ENCODE measurements at regions not wholly inside any gene's neighbourhood (a gene's known extent, or its start where the extent isn't known, plus 50 kb on each side); places are given as distances from the start of the nearest gene placed in this dataset.

DNA sequence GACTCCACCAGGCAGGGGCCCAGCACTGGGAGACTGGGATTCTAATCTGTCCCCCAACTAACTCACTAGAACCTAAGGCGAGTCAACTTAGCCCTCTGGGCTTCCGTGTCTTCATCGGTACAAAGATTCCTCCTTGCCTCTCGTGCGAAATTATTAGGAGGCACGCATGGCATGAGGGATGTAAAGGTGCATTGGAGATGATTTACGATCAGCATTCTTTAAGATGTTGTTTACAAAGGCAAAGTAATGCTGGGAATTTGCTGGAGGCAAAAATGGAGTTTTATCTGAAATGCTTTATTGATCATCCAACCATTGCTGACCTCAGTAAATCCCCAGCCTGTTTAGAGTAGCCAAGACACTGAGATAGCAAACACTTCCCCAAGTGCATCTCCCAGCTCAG is 171.8 kb upstream of the KLHL29 start:
- H3K4me3 ChIP-seq (ENCODE audit: low read length), result no peak overlapping the region
- DNase-seq (ENCODE audit: low read depth), result no peak
- TF ChIP-seq, protein P1, sequence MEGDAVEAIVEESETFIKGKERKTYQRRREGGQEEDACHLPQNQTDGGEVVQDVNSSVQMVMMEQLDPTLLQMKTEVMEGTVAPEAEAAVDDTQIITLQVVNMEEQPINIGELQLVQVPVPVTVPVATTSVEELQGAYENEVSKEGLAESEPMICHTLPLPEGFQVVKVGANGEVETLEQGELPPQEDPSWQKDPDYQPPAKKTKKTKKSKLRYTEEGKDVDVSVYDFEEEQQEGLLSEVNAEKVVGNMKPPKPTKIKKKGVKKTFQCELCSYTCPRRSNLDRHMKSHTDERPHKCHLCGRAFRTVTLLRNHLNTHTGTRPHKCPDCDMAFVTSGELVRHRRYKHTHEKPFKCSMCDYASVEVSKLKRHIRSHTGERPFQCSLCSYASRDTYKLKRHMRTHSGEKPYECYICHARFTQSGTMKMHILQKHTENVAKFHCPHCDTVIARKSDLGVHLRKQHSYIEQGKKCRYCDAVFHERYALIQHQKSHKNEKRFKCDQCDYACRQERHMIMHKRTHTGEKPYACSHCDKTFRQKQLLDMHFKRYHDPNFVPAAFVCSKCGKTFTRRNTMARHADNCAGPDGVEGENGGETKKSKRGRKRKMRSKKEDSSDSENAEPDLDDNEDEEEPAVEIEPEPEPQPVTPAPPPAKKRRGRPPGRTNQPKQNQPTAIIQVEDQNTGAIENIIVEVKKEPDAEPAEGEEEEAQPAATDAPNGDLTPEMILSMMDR (conservative IDR thresholded peaks at IDR 0.05; ENCODE audit: low read length), result no peak

GRCh38 chr2:23215016-23215415 is 170.0 kb upstream of the KLHL29 start:
- no peak for DNase-seq (ENCODE audit: low read depth)
- TF ChIP-seq, protein P1 (conservative IDR thresholded peaks at IDR 0.05; ENCODE audit: low read length), result no peak
- no peak overlapping the region for H3K4me3 ChIP-seq (ENCODE audit: low read length)

DNA sequence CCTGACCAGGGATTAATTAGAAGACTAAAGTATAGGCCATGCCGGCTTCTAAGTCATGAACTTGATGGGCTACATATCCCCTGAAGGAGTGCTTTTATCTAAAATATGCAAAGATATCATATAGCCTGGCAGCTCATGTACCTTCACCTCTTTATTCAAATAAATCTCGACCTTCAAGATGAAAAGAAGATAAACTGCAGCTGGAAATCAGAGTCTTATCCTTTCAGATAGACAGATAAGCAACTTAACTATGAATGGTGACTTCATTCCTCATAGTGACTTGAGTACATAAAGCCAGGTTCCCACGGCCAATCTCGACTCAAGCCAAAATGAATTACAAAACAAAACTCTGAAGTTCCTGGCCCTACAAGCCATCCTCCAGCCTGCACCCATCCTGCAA is 165.3 kb upstream of the KLHL29 start:
- H3K4me3 ChIP-seq (ENCODE audit: low read length), result no peak overlapping the region
- TF ChIP-seq, protein P1 (conservative IDR thresholded peaks at IDR 0.05; ENCODE audit: low read length), result no peak
- no peak for DNase-seq (ENCODE audit: low read depth)

DNA sequence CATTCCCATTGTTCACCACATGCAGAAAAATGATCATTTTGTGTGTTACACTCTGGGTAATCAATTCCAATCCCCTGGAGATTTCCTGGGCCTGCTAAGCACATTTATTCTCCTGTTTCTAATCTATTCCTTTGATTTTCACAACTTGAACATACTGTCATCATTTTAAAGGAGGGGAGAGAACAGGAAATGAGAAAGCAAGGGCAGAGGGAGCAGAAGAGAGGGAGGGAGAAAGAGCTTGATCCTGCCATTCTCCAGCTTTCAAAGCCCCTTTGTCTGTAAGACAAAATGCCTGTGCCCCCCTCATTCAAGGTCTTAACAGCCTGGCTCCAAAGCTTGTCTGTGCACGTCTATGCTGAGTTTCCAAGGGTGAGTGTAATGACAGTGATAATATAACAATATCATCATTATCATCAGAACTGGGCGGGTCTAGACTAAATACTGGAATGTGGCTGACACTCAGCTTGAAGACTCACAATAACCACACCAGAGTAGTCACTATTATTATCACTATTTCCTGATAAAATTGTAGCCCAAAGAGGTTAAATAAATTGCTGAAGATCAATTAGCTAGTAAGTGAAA is 164.4 kb upstream of the KLHL29 start:
- no peak overlapping the region for H3K4me3 ChIP-seq (ENCODE audit: low read length)
- TF ChIP-seq, protein P1 (conservative IDR thresholded peaks at IDR 0.05; ENCODE audit: low read length), result no peak
- no peak for DNase-seq (ENCODE audit: low read depth)

- TF ChIP-seq, protein P1 (conservative IDR thresholded peaks at IDR 0.05; ENCODE audit: low read length), result no peak
- peak; percentile 4 for DNase-seq (ENCODE audit: low read depth)
- no peak overlapping the region for H3K4me3 ChIP-seq (ENCODE audit: low read length)
Measured at GRCh38 chr2:23221236-23221635, 163.7 kb upstream of the KLHL29 start.

GRCh38 chr2:23221901-23222300 is 163.1 kb upstream of the KLHL29 start:
- H3K4me3 ChIP-seq (ENCODE audit: low read length), result no peak overlapping the region
- TF ChIP-seq, protein P1 (conservative IDR thresholded peaks at IDR 0.05; ENCODE audit: low read length), result no peak
- no peak for DNase-seq (ENCODE audit: low read depth)

GRCh38 chr2:23230885-23231284 is 154.1 kb upstream of the KLHL29 start:
- no peak for DNase-seq (ENCODE audit: low read depth)
- TF ChIP-seq, protein P1 (conservative IDR thresholded peaks at IDR 0.05; ENCODE audit: low read length), result no peak
- no peak overlapping the region for H3K4me3 ChIP-seq (ENCODE audit: low read length)

All from AG10803 (cell line).